Neural cell (in vitro differentiated cells): ENCODE measurements at regions not wholly inside any gene's neighbourhood (a gene's known extent, or its start where the extent isn't known, plus 50 kb on each side); places are given as distances from the start of the nearest gene placed in this dataset.

Experiments used
- H2AFZ ChIP-seq: fragments of 200-600, 300-800 bp; sonication (generic), shearing (Covaris generic); 2 replicates; pipeline ENCODE4 v1.6.0; 2014; ENCODE audit warnings: low read depth, mild to moderate bottlenecking, antibody characterized with exemption, low read length, moderate library complexity
- H3F3A ChIP-seq: fragments of 200-600 bp; shearing (Covaris generic); 2 replicates; pipeline ENCODE4 v1.6.1; 2016; ENCODE audit warnings: mild to moderate bottlenecking, moderate library complexity, mixed read lengths, antibody characterized with exemption, low read length; ENCODE audit not compliant: insufficient read depth, poor library complexity, severe bottlenecking
- H3K27ac ChIP-seq: fragments of 200-600, 300-800 bp; sonication (generic), shearing (Covaris generic); 2 replicates; pipeline ENCODE4 v1.5.1; 2014; ENCODE audit warnings: mild to moderate bottlenecking, low read length, moderate library complexity
- H3K27me3 ChIP-seq: fragments of 300-800, 200-600 bp; sonication (generic), shearing (Covaris generic); 2 replicates; pipeline ENCODE4 v1.6.0; 2014; ENCODE audit warnings: mild to moderate bottlenecking, low read depth, low read length, moderate library complexity; ENCODE audit not compliant: insufficient read depth
- H3K36me3 ChIP-seq: fragments of 300-800, 200-600 bp; sonication (generic), shearing (Covaris generic); 2 replicates; pipeline ENCODE4 v1.5.1; 2014; ENCODE audit warnings: mild to moderate bottlenecking, antibody characterized with exemption, low read length, moderate library complexity; ENCODE audit not compliant: insufficient read depth
- H3K4me2 ChIP-seq: fragments of 300-800, 200-600 bp; sonication (generic), shearing (Covaris generic); 2 replicates; pipeline ENCODE4 v1.6.0; 2014; ENCODE audit warnings: mild to moderate bottlenecking, low read length
- H3K4me3 ChIP-seq: fragments of 300-800, 200-600 bp; sonication (generic), shearing (Covaris generic); 2 replicates; pipeline ENCODE4 v1.5.1; 2014; ENCODE audit warnings: mild to moderate bottlenecking, low read length, moderate library complexity
- H3K79me2 ChIP-seq: fragments of 200-600 bp; shearing (Covaris generic); replicated peaks from 2 replicates; pipeline ENCODE4 v1.6.0; 2014; ENCODE audit warnings: mild to moderate bottlenecking, low read length, moderate library complexity; ENCODE audit not compliant: insufficient read depth
- H3K9ac ChIP-seq: fragments of 300-800, 200-600 bp; sonication (generic), shearing (Covaris generic); 2 replicates; pipeline ENCODE4 v1.6.1; 2016; ENCODE audit warnings: mild to moderate bottlenecking, low read length, mixed read lengths
- H3K9me2 ChIP-seq: fragments of 200-600 bp; shearing (Covaris generic); 2 replicates; pipeline ENCODE4 v1.6.1; 2016; ENCODE audit warnings: mild to moderate bottlenecking, low read length, mixed read lengths; ENCODE audit not compliant: insufficient read depth
- H3K9me3 ChIP-seq: fragments of 200-600, 300-800 bp; sonication (generic), shearing (Covaris generic); 2 replicates; pipeline ENCODE4 v1.6.1; 2016; ENCODE audit warnings: mild to moderate bottlenecking, mixed run types, low read length, moderate library complexity, mixed read lengths
- H4K20me1 ChIP-seq: fragments of 200-600 bp; shearing (Covaris generic); 2 replicates; pipeline ENCODE4 v1.6.1; 2016; ENCODE audit warnings: mild to moderate bottlenecking, mixed run types; ENCODE audit not compliant: insufficient read depth
- CTCF ChIP-seq: fragments of 450-650 bp; IDR thresholded peaks from 2 replicates; pipeline ENCODE4 v1.5.1; 2014; ENCODE audit warnings: antibody characterized with exemption, mild to moderate bottlenecking, moderate library complexity; ENCODE audit not compliant: poor library complexity, severe bottlenecking
- EP300 ChIP-seq: fragments of 450-650 bp; conservative IDR thresholded peaks from 2 replicates; pipeline ENCODE4 v1.6.1; 2014; ENCODE audit warnings: antibody characterized with exemption, mild to moderate bottlenecking, moderate library complexity; ENCODE audit not compliant: poor library complexity, severe bottlenecking
- EZH2 ChIP-seq: fragments of 200-600, 300-800 bp; shearing (Covaris generic), sonication (generic); IDR thresholded peaks from 2 replicates; pipeline ENCODE4 v1.6.1; 2014; ENCODE audit warnings: antibody characterized with exemption, low read length, borderline replicate concordance, mild to moderate bottlenecking; ENCODE audit not compliant: insufficient read depth, poor library complexity, severe bottlenecking
- MXI1 ChIP-seq: fragments of 450-650 bp; conservative IDR thresholded peaks from 2 replicates; pipeline ENCODE4 v1.6.1; 2014; ENCODE audit warnings: antibody characterized with exemption, mild to moderate bottlenecking; ENCODE audit not compliant: poor library complexity, severe bottlenecking
- POLR2AphosphoS5 ChIP-seq: IDR thresholded peaks from 2 replicates; pipeline ENCODE4 v1.6.1; 2012
- RAD21 ChIP-seq: fragments of 450-650 bp; conservative IDR thresholded peaks from 2 replicates; pipeline ENCODE4 v1.6.1; 2014; ENCODE audit warnings: antibody characterized with exemption, mild to moderate bottlenecking, moderate library complexity
- REST ChIP-seq: IDR thresholded peaks from 2 replicates; pipeline ENCODE4 v1.6.1; 2012; ENCODE audit warnings: borderline replicate concordance
- SMC3 ChIP-seq: fragments of 450-650 bp; conservative IDR thresholded peaks from 2 replicates; pipeline ENCODE4 v1.6.1; 2014; ENCODE audit warnings: antibody characterized with exemption, mild to moderate bottlenecking, moderate library complexity; ENCODE audit not compliant: poor library complexity
- TAF1 ChIP-seq: IDR thresholded peaks from 2 replicates; pipeline ENCODE4 v1.6.1; 2012; ENCODE audit warnings: low read depth

GRCh38 chr13:89923736-89924135 is 1423.8 kb upstream of the MIR17HG start:
- Histone ChIP-seq H3K4me3 (no peak overlapping the region), H3K9me2 (no peaks in the 10 kb centered on the region), H3K36me3 (no peaks in the 10 kb centered on the region), H3K79me2 (no peaks in the 10 kb centered on the region), H3K9me3 (no peaks in the 10 kb centered on the region), H3K9ac (no peak overlapping the region), H4K20me1 (no peaks in the 10 kb centered on the region), H3K4me2 (no peak overlapping the region), H2AFZ (no peak overlapping the region), H3K27me3 (peaks cover 3% of the 10 kb centered on the region), H3F3A (no peaks in the 10 kb centered on the region), H3K27ac (no peak overlapping the region)
- TF ChIP-seq EP300, result no peak
- no peak for TF ChIP-seq POLR2AphosphoS5
- TF ChIP-seq EZH2, result no peak
- no peak for TF ChIP-seq MXI1
- no peak for TF ChIP-seq CTCF
- TF ChIP-seq SMC3, result no peak
- no peak for TF ChIP-seq REST
- no peak for TF ChIP-seq TAF1
- no peak for TF ChIP-seq RAD21

- Histone ChIP-seq H3K9me3 (no peaks in the 10 kb centered on the region), H3K27ac (no peak overlapping the region), H3K36me3 (no peaks in the 10 kb centered on the region), H3K9me2 (no peaks in the 10 kb centered on the region), H3K9ac (no peak overlapping the region), H3K79me2 (no peaks in the 10 kb centered on the region), H3K4me3 (no peak overlapping the region), H3K4me2 (no peak overlapping the region), H4K20me1 (no peaks in the 10 kb centered on the region), H3F3A (no peaks in the 10 kb centered on the region), H3K27me3 (peaks cover 3% of the 10 kb centered on the region), H2AFZ (no peak overlapping the region)
- no peak for TF ChIP-seq EZH2
- peak; percentile 38 for TF ChIP-seq SMC3
- TF ChIP-seq RAD21, result peak; percentile 62
- peak; percentile 51 for TF ChIP-seq CTCF
Observed at GRCh38 chr13:89925107-89925506, 1422.4 kb upstream of the MIR17HG start.
